ENCODE measurements at regions not wholly inside any gene's neighbourhood (a gene's known extent, or its start where the extent isn't known, plus 50 kb on each side); places are given as distances from the start of the nearest gene placed in this dataset.

DNA sequence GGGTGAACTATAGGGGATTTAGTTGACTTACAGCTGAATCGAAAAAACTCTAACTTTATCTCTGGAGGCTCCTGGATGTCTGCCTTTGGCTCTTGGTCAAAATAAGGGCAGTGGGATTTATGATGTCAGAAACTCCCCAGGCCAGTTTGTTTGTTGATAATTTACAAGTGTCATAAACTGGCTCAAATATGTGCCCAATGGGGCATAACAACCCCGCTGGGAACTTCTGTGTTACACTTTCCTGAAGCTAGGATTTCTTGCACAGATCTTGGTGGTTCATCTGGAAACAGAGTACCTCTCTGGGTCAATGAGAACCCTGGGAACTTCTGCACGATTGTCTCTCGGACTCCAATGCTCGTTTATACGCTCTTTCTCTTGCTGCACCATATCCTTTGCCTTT is 58.7 kb upstream of the MUCL1 start:
- H3K4me2 ChIP-seq (ENCODE audit: insufficient read depth, insufficient read length, low read length) = no peak overlapping the region
- H4K8ac ChIP-seq (replicated peaks; ENCODE audit: insufficient read length, low read depth, low read length) = no peak overlapping the region
- H2BK20ac ChIP-seq (ENCODE audit: low read depth, low read length, poor library complexity, severe bottlenecking) = no peak overlapping the region
- no peaks in the 10 kb centered on the region for H3K23me2 ChIP-seq (ENCODE audit: insufficient read length, low read depth, low read length, poor library complexity, severe bottlenecking)
- H2BK5ac ChIP-seq (ENCODE audit: insufficient read length, low read length) = no peak overlapping the region
- H3K27me3 ChIP-seq (ENCODE audit: insufficient read depth, low read length) = no peaks in the 10 kb centered on the region
- Mint-ChIP-seq H3K27ac (no peak overlapping the region), H3K9me3 (no peaks in the 10 kb centered on the region), H3K27me3 (ENCODE audit: low read depth) (peaks cover 3% of the 10 kb centered on the region), H3K4me3 (no peak overlapping the region), H3K36me3 (ENCODE audit: insufficient read depth in 1 of 3, low read depth in 3 of 3) (no peaks in the 10 kb centered on the region), H3K4me1 (no peaks in the 10 kb centered on the region)
- no peaks in the 10 kb centered on the region for H3K79me2 ChIP-seq (ENCODE audit: insufficient read depth, low read length)
- no peaks in the 10 kb centered on the region for H3K4me1 ChIP-seq (ENCODE audit: insufficient read depth, low read length)
- H2AFZ ChIP-seq (ENCODE audit: low read length) = no peak overlapping the region
- H3K14ac ChIP-seq (ENCODE audit: insufficient read depth, low read length) = no peak overlapping the region
- H4K5ac ChIP-seq (ENCODE audit: insufficient read length, low read depth, low read length) = no peak overlapping the region
- H3K18ac ChIP-seq (ENCODE audit: insufficient read length, low read depth, low read length) = no peak overlapping the region
- H2AK5ac ChIP-seq (ENCODE audit: insufficient read length, low read length) = no peak overlapping the region
- no peak overlapping the region for H3K23ac ChIP-seq (ENCODE audit: insufficient read length, low read depth, low read length)
- no peak overlapping the region for H3K9ac ChIP-seq (ENCODE audit: extremely low read depth, insufficient read length, low read length)
- H4K20me1 ChIP-seq (ENCODE audit: control insufficient read depth, insufficient read depth, insufficient read length) = no peaks in the 10 kb centered on the region
- no peak overlapping the region for H4K91ac ChIP-seq (ENCODE audit: insufficient read length, low read depth, low read length)
- DNase-seq = no peak
- H2BK120ac ChIP-seq (ENCODE audit: low read depth, low read length, poor library complexity, severe bottlenecking) = no peak overlapping the region
- TF ChIP-seq, protein P1, sequence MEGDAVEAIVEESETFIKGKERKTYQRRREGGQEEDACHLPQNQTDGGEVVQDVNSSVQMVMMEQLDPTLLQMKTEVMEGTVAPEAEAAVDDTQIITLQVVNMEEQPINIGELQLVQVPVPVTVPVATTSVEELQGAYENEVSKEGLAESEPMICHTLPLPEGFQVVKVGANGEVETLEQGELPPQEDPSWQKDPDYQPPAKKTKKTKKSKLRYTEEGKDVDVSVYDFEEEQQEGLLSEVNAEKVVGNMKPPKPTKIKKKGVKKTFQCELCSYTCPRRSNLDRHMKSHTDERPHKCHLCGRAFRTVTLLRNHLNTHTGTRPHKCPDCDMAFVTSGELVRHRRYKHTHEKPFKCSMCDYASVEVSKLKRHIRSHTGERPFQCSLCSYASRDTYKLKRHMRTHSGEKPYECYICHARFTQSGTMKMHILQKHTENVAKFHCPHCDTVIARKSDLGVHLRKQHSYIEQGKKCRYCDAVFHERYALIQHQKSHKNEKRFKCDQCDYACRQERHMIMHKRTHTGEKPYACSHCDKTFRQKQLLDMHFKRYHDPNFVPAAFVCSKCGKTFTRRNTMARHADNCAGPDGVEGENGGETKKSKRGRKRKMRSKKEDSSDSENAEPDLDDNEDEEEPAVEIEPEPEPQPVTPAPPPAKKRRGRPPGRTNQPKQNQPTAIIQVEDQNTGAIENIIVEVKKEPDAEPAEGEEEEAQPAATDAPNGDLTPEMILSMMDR (conservative IDR thresholded peaks at IDR 0.05) = no peak
- WGBS (ENCODE audit: extremely low coverage, insufficient read length, low lambda C conversion rate) = no CpG with 5 or more reads among the region's 6 CpGs
- no peak overlapping the region for H3K27ac ChIP-seq (ENCODE audit: insufficient read length, low read depth, low read length)
- no peak overlapping the region for H3T11ph ChIP-seq (ENCODE audit: low read length)
- H3K79me1 ChIP-seq (ENCODE audit: insufficient read depth, low read depth, low read length, poor library complexity, severe bottlenecking) = no peaks in the 10 kb centered on the region
- H3K4ac ChIP-seq (ENCODE audit: low read depth, low read length) = no peak overlapping the region
- H3K9me3 ChIP-seq (ENCODE audit: control insufficient read depth, low read depth, low read length) = no peaks in the 10 kb centered on the region
- no peak overlapping the region for H2BK12ac ChIP-seq (ENCODE audit: insufficient read length, low read depth, low read length)
- no peak overlapping the region for H3K56ac ChIP-seq (ENCODE audit: insufficient read length, low read depth, low read length)
- no peak overlapping the region for H2BK15ac ChIP-seq (ENCODE audit: low read depth, low read length)

Measured in H9 (cell line).